Muscle of leg (tissue), 3 donors: ENCODE measurements at regions not wholly inside any gene's neighbourhood (a gene's known extent, or its start where the extent isn't known, plus 50 kb on each side); places are given as distances from the start of the nearest gene placed in this dataset.

Source experiments
- DNase-seq: peaks from one replicate; pipeline ENCODE4 v3.0.0; 2013
- H3K27ac ChIP-seq: one replicate; pipeline ENCODE4 v1.5.1; 2013; ENCODE audit warnings: mild to moderate bottlenecking, low read length, control low read depth
- H3K27me3 ChIP-seq: one replicate; pipeline ENCODE4 v1.6.1; 2013; ENCODE audit warnings: low read length; ENCODE audit not compliant: control insufficient read depth, insufficient read depth
- H3K36me3 ChIP-seq: one replicate; pipeline ENCODE4 v1.6.1; 2013; ENCODE audit warnings: low read length; ENCODE audit not compliant: control insufficient read depth, insufficient read depth
- H3K4me1 ChIP-seq: one replicate; pipeline ENCODE4 v1.6.1; 2013; ENCODE audit warnings: low read length; ENCODE audit not compliant: control insufficient read depth, insufficient read depth
- H3K4me3 ChIP-seq: one replicate; pipeline ENCODE4 v1.5.1; 2013; ENCODE audit warnings: low read length, control low read depth
- H3K9me3 ChIP-seq: replicated peaks from 2 replicates; pipeline ENCODE4 v1.6.1; 2013; ENCODE audit warnings: low read depth, low read length; ENCODE audit not compliant: control insufficient read depth
- WGBS: methylation state at CpG from one replicate; pipeline ENCODE4 v1.1.5; 2013; ENCODE audit warnings: missing lambda C conversion rate; ENCODE audit not compliant: insufficient coverage; 5-methylcytosine and 5-hydroxymethylcytosine counted together

GRCh38 chr7:126185959-126186580, 1066.7 kb downstream of the GRM8 start:
- H3K9me3 ChIP-seq, result peaks cover 2% of the 10 kb centered on the region
- no peaks in the 10 kb centered on the region for H3K27me3 ChIP-seq
- H3K27ac ChIP-seq, result no peak overlapping the region
- DNase-seq, result no peak
- H3K4me3 ChIP-seq, result no peak overlapping the region
- no peaks in the 10 kb centered on the region for H3K4me1 ChIP-seq
- WGBS, result 45% methylated on average over 4 of the region's 7 CpGs
- H3K36me3 ChIP-seq, result no peaks in the 10 kb centered on the region

- Histone ChIP-seq H3K4me3 (no peak overlapping the region), H3K9me3 (peaks cover 2% of the 10 kb centered on the region), H3K36me3 (no peaks in the 10 kb centered on the region), H3K4me1 (no peaks in the 10 kb centered on the region), H3K27me3 (no peaks in the 10 kb centered on the region), H3K27ac (no peak overlapping the region)
- no peak for DNase-seq
Measured at GRCh38 chr7:126179916-126180315, 1072.8 kb downstream of the GRM8 start.

GRCh38 chr7:126178865-126179264, 1073.9 kb downstream of the GRM8 start:
- H3K27me3 ChIP-seq, result no peaks in the 10 kb centered on the region
- no peaks in the 10 kb centered on the region for H3K36me3 ChIP-seq
- no peak overlapping the region for H3K27ac ChIP-seq
- DNase-seq, result no peak
- peaks cover 4% of the 10 kb centered on the region for H3K9me3 ChIP-seq
- H3K4me1 ChIP-seq, result no peaks in the 10 kb centered on the region
- no peak overlapping the region for H3K4me3 ChIP-seq

GRCh38 chr7:126177782-126178181, 1075.0 kb downstream of the GRM8 start:
- Histone ChIP-seq H3K9me3 (peaks cover 4% of the 10 kb centered on the region), H3K4me1 (no peaks in the 10 kb centered on the region), H3K4me3 (no peak overlapping the region), H3K36me3 (no peaks in the 10 kb centered on the region), H3K27ac (no peak overlapping the region), H3K27me3 (no peaks in the 10 kb centered on the region)
- DNase-seq, result no peak
- WGBS, result no CpG with 5 or more reads among the region's 1 CpG

- Histone ChIP-seq H3K4me3 (no peak overlapping the region), H3K27me3 (no peaks in the 10 kb centered on the region), H3K9me3 (peaks cover 2% of the 10 kb centered on the region), H3K36me3 (no peaks in the 10 kb centered on the region), H3K4me1 (no peaks in the 10 kb centered on the region), H3K27ac (no peak overlapping the region)
- no peak for DNase-seq
- WGBS, result no CpG with 5 or more reads among the region's 2 CpGs
Measured at GRCh38 chr7:126166645-126167044, 1086.1 kb downstream of the GRM8 start.

- no CpG with 5 or more reads among the region's 1 CpG for WGBS
Measured at GRCh38 chr7:126163647-126164046, 1089.1 kb downstream of the GRM8 start.

GRCh38 chr7:126157391-126157790, 1095.3 kb downstream of the GRM8 start:
- no peaks in the 10 kb centered on the region for H3K4me1 ChIP-seq

More at GRCh38 chr7:126163647-126164046, 1089.1 kb downstream of the GRM8 start:
- DNase-seq, result no peak
- H3K4me1 ChIP-seq, result no peaks in the 10 kb centered on the region
- no peak overlapping the region for H3K4me3 ChIP-seq
- H3K9me3 ChIP-seq, result peaks cover 2% of the 10 kb centered on the region
- no peaks in the 10 kb centered on the region for H3K36me3 ChIP-seq
- no peaks in the 10 kb centered on the region for H3K27me3 ChIP-seq
- H3K27ac ChIP-seq, result no peak overlapping the region

GRCh38 chr7:126150278-126150958, 1102.3 kb downstream of the GRM8 start:
- DNase-seq, result no peak
- Histone ChIP-seq H3K4me3 (no peak overlapping the region), H3K36me3 (no peaks in the 10 kb centered on the region), H3K27ac (no peak overlapping the region), H3K9me3 (no peaks in the 10 kb centered on the region), H3K4me1 (no peaks in the 10 kb centered on the region), H3K27me3 (no peaks in the 10 kb centered on the region)
- no CpG with 5 or more reads among the region's 2 CpGs for WGBS

More at GRCh38 chr7:126157391-126157790, 1095.3 kb downstream of the GRM8 start:
- Histone ChIP-seq H3K27me3 (no peaks in the 10 kb centered on the region), H3K36me3 (no peaks in the 10 kb centered on the region), H3K27ac (no peak overlapping the region), H3K9me3 (no peaks in the 10 kb centered on the region), H3K4me3 (no peak overlapping the region)
- WGBS, result no CpG with 5 or more reads among the region's 2 CpGs
- DNase-seq, result no peak

GRCh38 chr7:126140858-126141466, 1111.8 kb downstream of the GRM8 start:
- H3K4me1 ChIP-seq, result no peaks in the 10 kb centered on the region
- H3K27ac ChIP-seq, result no peak overlapping the region
- no peaks in the 10 kb centered on the region for H3K9me3 ChIP-seq
- no peaks in the 10 kb centered on the region for H3K36me3 ChIP-seq
- no peak for DNase-seq
- H3K27me3 ChIP-seq, result no peaks in the 10 kb centered on the region
- H3K4me3 ChIP-seq, result no peak overlapping the region

- DNase-seq, result no peak
- Histone ChIP-seq H3K27ac (no peak overlapping the region), H3K4me1 (no peaks in the 10 kb centered on the region), H3K36me3 (no peaks in the 10 kb centered on the region), H3K27me3 (no peaks in the 10 kb centered on the region), H3K4me3 (no peak overlapping the region), H3K9me3 (no peaks in the 10 kb centered on the region)
- no CpG with 5 or more reads among the region's 1 CpG for WGBS
Measured at GRCh38 chr7:126119981-126120380, 1132.8 kb downstream of the GRM8 start.
